Thymus (tissue), 11 donors: ENCODE measurements at regions not wholly inside any gene's neighbourhood (a gene's known extent, or its start where the extent isn't known, plus 50 kb on each side); places are given as distances from the start of the nearest gene placed in this dataset.

Experiments
- DNase-seq, 9 donors: peaks; one replicate each; pipeline ENCODE4 v3.0.0-alpha.2; 2013; ENCODE audit warnings: low spot score in 9 of 9, low read depth in 6 of 9, missing footprints in 1 of 9
- H3K27ac ChIP-seq, 2 donors: one replicate each; pipeline ENCODE4 v1.5.1; 2013; ENCODE audit warnings: control low read depth in 1 of 2, low read depth in 1 of 2, low read length in 1 of 2, mild to moderate bottlenecking in 1 of 2, moderate library complexity in 1 of 2
- H3K27me3 ChIP-seq, 2 donors: one replicate each; pipeline ENCODE4 v1.5.1; 2013; ENCODE audit warnings: low read length in 1 of 2; ENCODE audit not compliant: control insufficient read depth in 2 of 2, insufficient read depth in 1 of 2
- H3K36me3 ChIP-seq, 2 donors: one replicate each; pipeline ENCODE4 v1.5.1; 2013; ENCODE audit warnings: low read length in 1 of 2, mild to moderate bottlenecking in 1 of 2, moderate library complexity in 1 of 2; ENCODE audit not compliant: control insufficient read depth in 2 of 2, insufficient read depth in 2 of 2
- H3K4me1 ChIP-seq, 2 donors: one replicate each; pipeline ENCODE4 v1.5.1; 2013; ENCODE audit warnings: low read length in 2 of 2; ENCODE audit not compliant: control insufficient read depth in 2 of 2, insufficient read depth in 2 of 2
- H3K4me3 ChIP-seq, 2 donors: one replicate each; pipeline ENCODE4 v1.5.1; 2013; ENCODE audit warnings: low read length in 2 of 2, control low read depth in 1 of 2, mild to moderate bottlenecking in 1 of 2
- H3K9me3 ChIP-seq, 2 donors: one replicate each; pipeline ENCODE4 v1.5.1; 2013; ENCODE audit warnings: low read length in 1 of 2, mild to moderate bottlenecking in 1 of 2; ENCODE audit not compliant: control insufficient read depth in 2 of 2, insufficient read depth in 1 of 2
- whole genome bisulfite sequencing: extraction: QIAGEN DNeasy Blood & Tissue Kit; methylation state at CpG from one replicate; pipeline ENCODE4 v1.1.7; 2013; 5-methylcytosine and 5-hydroxymethylcytosine counted together
- donor health status: healthy.

GRCh38 chr11:112523951-112524350, 263.3 kb upstream of the PLET1 start:
- DNase-seq: no peak
- 62% methylated on average over 2 of the region's 2 CpGs for WGBS

GRCh38 chr11:112524798-112525197, 264.1 kb upstream of the PLET1 start:
- H3K4me1 ChIP-seq: peaks cover 0 to 45% of the 10 kb centered on the region in 2 donors
- H3K27me3 ChIP-seq: no peaks in the 10 kb centered on the region
- H3K9me3 ChIP-seq: no peaks in the 10 kb centered on the region
- WGBS: 91% methylated on average over 4 of the region's 4 CpGs
- DNase-seq: no peak
- no peak overlapping the region for H3K27ac ChIP-seq
- no peak overlapping the region for H3K4me3 ChIP-seq
- no peaks in the 10 kb centered on the region for H3K36me3 ChIP-seq

More at GRCh38 chr11:112523951-112524350, 263.3 kb upstream of the PLET1 start:
- H3K27me3 ChIP-seq: no peaks in the 10 kb centered on the region
- H3K27ac ChIP-seq: no peak overlapping the region
- H3K4me1 ChIP-seq: peaks cover 0 to 52% of the 10 kb centered on the region in 2 donors
- no peaks in the 10 kb centered on the region for H3K36me3 ChIP-seq
- no peak overlapping the region for H3K4me3 ChIP-seq
- no peaks in the 10 kb centered on the region for H3K9me3 ChIP-seq

GRCh38 chr11:112525270-112525669, 264.6 kb upstream of the PLET1 start:
- Histone ChIP-seq H3K27me3 (no peaks in the 10 kb centered on the region), H3K4me3 (no peak overlapping the region), H3K4me1 (peaks cover 0 to 42% of the 10 kb centered on the region in 2 donors), H3K9me3 (no peaks in the 10 kb centered on the region), H3K36me3 (no peaks in the 10 kb centered on the region), H3K27ac (peak overlapping the region in 1 of 2 donors; percentile 23)
- 54% methylated on average over 5 of the region's 5 CpGs for WGBS
- peak in 1 of 9 donors; percentile 43 for DNase-seq

GRCh38 chr11:112525844-112526590, 265.4 kb upstream of the PLET1 start:
- peaks cover 0 to 38% of the 10 kb centered on the region in 2 donors for H3K4me1 ChIP-seq
- H3K9me3 ChIP-seq: no peaks in the 10 kb centered on the region
- WGBS: 69% methylated on average over 7 of the region's 7 CpGs
- no peak overlapping the region for H3K4me3 ChIP-seq
- no peaks in the 10 kb centered on the region for H3K36me3 ChIP-seq
- no peak for DNase-seq
- H3K27ac ChIP-seq: peak overlapping the region in 1 of 2 donors; percentile 23
- H3K27me3 ChIP-seq: no peaks in the 10 kb centered on the region

GRCh38 chr11:112526699-112527416, 266.2 kb upstream of the PLET1 start:
- Histone ChIP-seq H3K27ac (no peak overlapping the region), H3K4me3 (no peak overlapping the region), H3K4me1 (peaks cover 0 to 32% of the 10 kb centered on the region in 2 donors), H3K36me3 (no peaks in the 10 kb centered on the region), H3K27me3 (no peaks in the 10 kb centered on the region), H3K9me3 (no peaks in the 10 kb centered on the region)
- WGBS: 86% methylated on average over 2 of the region's 2 CpGs
- no peak for DNase-seq

- no peaks in the 10 kb centered on the region for H3K9me3 ChIP-seq
- 86% methylated on average over 4 of the region's 4 CpGs for WGBS
- H3K4me3 ChIP-seq: no peak overlapping the region
- no peak overlapping the region for H3K27ac ChIP-seq
- peaks cover 0 to 22% of the 10 kb centered on the region in 2 donors for H3K4me1 ChIP-seq
- H3K36me3 ChIP-seq: no peaks in the 10 kb centered on the region
- no peak for DNase-seq
- no peaks in the 10 kb centered on the region for H3K27me3 ChIP-seq
Observed at GRCh38 chr11:112529071-112529470, 268.4 kb upstream of the PLET1 start.

- H3K36me3 ChIP-seq: no peaks in the 10 kb centered on the region
- H3K27me3 ChIP-seq: no peaks in the 10 kb centered on the region
- no peak for DNase-seq
- H3K27ac ChIP-seq: no peak overlapping the region
- no peaks in the 10 kb centered on the region for H3K9me3 ChIP-seq
- no peak overlapping the region for H3K4me3 ChIP-seq
- WGBS: 94% methylated on average over 1 of the region's 1 CpG
- H3K4me1 ChIP-seq: peaks cover 0 to 4% of the 10 kb centered on the region in 2 donors
Observed at GRCh38 chr11:112532506-112532905, 271.8 kb upstream of the PLET1 start.

GRCh38 chr11:112533682-112534081, 273.0 kb upstream of the PLET1 start:
- H3K36me3 ChIP-seq: no peaks in the 10 kb centered on the region
- H3K27me3 ChIP-seq: no peaks in the 10 kb centered on the region
- H3K4me1 ChIP-seq: peaks cover 0 to 4% of the 10 kb centered on the region in 2 donors
- H3K27ac ChIP-seq: no peak overlapping the region
- no peaks in the 10 kb centered on the region for H3K9me3 ChIP-seq
- no peak for DNase-seq
- H3K4me3 ChIP-seq: no peak overlapping the region

- no peak for DNase-seq
- H3K27ac ChIP-seq: no peak overlapping the region
- 94% methylated on average over 2 of the region's 2 CpGs for WGBS
Observed at GRCh38 chr11:112534208-112534607, 273.5 kb upstream of the PLET1 start.

More at GRCh38 chr11:112534208-112534607, 273.5 kb upstream of the PLET1 start:
- H3K27me3 ChIP-seq: no peaks in the 10 kb centered on the region
- H3K4me1 ChIP-seq: peaks cover 0 to 4% of the 10 kb centered on the region in 2 donors
- no peaks in the 10 kb centered on the region for H3K9me3 ChIP-seq
- no peak overlapping the region for H3K4me3 ChIP-seq
- H3K36me3 ChIP-seq: no peaks in the 10 kb centered on the region
